ENCODE measurements at regions not wholly inside any gene's neighbourhood (a gene's known extent, or its start where the extent isn't known, plus 50 kb on each side); places are given as distances from the start of the nearest gene placed in this dataset.

DNA sequence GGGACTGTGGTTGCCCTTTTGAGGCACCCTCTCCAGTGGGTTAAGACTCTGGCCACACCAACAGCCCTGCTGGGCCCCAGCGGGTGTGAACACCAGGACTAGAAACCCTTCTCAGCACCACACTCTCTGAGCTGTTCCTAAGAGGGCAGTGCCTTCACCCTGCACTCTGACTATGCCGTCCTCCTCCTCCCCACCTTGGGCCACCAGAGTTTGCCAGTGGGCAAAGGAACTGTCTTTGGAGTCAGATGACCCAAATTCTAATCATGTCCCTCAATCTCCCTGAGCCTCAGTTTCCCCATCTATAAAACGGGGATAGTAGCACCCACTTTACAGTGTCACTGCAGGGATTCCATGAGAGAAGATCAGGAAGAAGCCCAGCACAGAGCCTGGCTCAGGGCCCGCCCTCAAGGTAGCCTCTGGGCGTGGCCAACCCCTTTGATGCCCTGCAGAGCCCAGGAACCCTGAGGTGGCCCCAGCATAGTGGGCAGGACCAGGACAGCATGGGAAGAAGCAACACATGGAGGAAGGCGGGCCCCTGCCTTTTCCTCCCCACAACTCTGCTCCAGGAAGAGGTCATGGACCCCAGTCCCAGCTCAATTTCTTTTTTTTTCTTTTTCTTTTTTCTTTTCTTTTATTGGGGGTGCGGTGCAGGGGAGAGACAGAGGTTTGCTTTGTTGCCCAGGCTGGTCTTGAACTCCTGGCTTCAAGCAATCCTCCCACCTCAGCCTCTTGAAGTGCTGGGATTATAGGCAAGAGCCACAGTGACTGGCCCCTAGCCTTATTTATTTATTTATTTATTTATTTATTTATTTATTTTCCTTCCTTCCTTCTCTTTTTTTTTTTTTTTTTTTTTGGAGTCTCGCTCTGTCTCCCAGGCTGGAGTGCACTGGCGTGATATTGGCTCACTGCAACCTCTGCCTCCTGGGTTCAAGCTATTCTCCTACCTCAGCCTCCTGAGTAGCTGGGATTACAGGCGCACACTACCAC, 115.7 kb upstream of the LINGO1 start:
- no peak overlapping the region for H3K4me3 ChIP-seq (ENCODE audit: low read depth, low read length)
- TF ChIP-seq, protein P1, sequence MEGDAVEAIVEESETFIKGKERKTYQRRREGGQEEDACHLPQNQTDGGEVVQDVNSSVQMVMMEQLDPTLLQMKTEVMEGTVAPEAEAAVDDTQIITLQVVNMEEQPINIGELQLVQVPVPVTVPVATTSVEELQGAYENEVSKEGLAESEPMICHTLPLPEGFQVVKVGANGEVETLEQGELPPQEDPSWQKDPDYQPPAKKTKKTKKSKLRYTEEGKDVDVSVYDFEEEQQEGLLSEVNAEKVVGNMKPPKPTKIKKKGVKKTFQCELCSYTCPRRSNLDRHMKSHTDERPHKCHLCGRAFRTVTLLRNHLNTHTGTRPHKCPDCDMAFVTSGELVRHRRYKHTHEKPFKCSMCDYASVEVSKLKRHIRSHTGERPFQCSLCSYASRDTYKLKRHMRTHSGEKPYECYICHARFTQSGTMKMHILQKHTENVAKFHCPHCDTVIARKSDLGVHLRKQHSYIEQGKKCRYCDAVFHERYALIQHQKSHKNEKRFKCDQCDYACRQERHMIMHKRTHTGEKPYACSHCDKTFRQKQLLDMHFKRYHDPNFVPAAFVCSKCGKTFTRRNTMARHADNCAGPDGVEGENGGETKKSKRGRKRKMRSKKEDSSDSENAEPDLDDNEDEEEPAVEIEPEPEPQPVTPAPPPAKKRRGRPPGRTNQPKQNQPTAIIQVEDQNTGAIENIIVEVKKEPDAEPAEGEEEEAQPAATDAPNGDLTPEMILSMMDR (IDR thresholded peaks at IDR 0.05; ENCODE audit: insufficient read depth, low read depth, low read length, missing control alignments): no peak
- DNase-seq (ENCODE audit: low read depth): no peak

DNA sequence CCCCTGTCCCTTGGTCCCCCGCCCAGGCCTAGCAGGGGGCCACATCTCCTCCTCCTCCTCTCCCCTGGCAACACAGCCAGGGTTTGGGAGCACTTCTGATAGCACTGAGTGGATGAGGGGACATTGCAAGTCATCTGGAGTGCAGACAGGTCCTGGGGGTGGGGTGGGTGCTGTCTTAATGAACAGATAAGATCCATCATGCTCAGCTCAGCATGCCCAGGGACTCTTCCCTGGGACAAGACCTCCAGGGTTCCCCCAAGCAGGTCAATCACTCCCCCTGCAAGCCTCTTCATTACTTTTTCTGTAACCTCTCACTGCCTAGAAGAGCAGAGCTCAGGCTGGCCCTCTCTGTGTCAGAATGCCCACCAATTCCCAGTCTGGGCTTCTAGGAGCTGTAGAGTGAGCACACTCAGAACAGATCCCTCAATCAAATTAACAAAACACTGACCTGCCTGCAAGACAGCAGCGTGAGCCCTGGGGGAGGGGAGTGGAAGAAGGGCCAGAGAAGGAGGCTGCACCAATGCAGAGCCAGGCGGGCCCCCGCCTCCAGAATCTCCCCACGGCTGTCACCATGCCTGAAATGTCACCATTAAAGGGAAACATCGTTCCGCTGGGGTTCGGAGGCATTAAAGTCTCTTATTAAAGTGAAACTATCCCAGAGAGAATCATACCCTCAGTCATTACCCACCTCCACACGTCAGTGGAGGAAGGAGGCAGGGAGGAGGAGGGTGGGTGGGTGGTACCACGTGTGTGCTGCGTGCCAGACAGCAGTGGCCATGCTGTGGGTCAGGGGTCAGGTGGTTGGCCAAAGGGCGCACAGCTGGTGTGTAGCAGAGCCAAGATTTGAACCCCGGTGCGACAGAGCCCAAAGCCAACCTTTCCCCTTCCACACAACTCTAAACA, 114.7 kb upstream of the LINGO1 start:
- H3K4me3 ChIP-seq (ENCODE audit: low read depth, low read length): no peak overlapping the region
- DNase-seq (ENCODE audit: low read depth): no peak
- TF ChIP-seq, protein P1 (IDR thresholded peaks at IDR 0.05; ENCODE audit: insufficient read depth, low read depth, low read length, missing control alignments): no peak

DNA sequence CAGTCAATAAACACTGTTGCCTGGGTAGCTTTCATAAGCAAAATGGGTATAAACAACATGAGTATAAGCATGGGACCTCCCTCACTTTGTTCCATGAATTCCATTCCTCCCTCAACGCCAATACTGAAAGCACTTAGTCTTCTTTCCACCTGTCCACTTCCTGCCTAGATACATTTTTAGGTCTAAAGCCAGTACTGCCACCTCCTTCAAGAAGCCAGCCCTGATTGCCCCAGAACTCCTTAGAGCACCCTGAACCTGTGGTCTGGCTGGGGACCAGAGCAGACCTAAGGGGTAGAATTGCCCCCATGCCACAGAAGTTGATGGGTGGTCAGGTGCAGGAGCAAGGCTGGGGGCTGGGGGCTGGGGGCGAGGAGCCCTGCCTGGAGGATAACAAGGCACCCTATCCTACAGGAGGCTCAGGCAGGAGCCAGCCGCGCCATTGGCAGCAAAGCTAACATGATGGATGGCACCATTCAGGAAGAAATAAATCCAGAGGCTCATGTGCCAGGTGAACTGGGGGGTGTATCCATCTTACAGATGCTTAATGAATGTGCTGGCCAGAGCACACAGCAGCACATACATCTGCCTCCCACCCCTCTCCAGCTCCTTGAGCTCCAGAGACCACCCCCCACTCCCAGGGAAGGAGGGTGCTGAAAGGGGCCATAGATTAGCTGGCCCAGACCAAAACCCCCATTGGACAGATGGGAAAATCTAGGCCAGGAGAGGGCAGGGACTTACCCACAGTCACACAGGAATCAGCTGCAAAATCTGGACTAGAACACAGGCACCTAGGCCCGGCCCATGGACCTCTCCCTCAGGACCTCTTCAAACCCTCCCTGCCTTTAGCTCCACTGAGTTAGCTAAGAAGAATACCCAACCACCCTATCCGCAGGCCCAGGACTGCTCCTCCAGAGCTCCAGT, 113.8 kb upstream of the LINGO1 start:
- no peak for DNase-seq (ENCODE audit: low read depth)
- no peak overlapping the region for H3K4me3 ChIP-seq (ENCODE audit: low read depth, low read length)
- TF ChIP-seq, protein P1 (IDR thresholded peaks at IDR 0.05; ENCODE audit: insufficient read depth, low read depth, low read length, missing control alignments): no peak

DNA sequence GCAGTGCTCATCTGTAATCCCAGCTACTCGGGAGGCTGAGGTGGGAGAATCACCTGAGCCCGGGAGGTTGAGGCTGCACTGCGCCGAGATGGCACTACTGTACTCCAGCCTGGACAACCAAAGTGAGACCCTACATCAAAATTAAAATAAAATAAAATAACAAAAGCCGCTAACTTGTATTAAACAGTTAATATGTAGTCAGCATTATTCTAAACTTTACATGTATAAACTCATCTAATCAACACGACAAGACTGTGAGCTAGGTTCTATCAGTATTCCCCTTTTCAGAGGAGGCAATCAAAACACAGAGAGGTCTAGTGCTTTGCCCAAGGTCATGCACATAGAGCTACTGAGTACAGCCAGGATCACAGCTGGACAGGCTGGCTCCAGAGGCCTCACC, 111.7 kb upstream of the LINGO1 start:
- no peak overlapping the region for H3K4me3 ChIP-seq (ENCODE audit: low read depth, low read length)
- TF ChIP-seq, protein P1 (IDR thresholded peaks at IDR 0.05; ENCODE audit: insufficient read depth, low read depth, low read length, missing control alignments): no peak
- DNase-seq (ENCODE audit: low read depth): no peak

DNA sequence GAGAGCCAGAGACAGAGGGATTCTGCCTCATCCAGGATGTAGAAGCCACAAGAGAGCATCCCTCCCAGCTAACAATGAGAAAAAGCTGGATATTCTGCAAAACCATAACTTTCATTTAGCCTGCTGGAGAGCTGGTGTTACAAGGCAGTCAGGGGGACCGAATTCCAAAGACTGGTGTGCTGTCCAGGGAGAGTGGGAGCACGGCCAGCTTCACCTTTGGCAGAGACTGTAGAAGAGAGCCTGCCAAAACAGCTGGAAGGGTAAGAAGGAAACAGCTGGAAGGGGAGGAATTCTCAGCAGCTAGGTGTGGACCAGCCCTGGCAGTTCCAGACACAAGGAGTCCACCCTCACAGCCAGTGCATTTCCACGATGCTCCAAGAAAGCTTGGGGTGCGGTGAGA, 109.9 kb upstream of the LINGO1 start:
- no peak for DNase-seq (ENCODE audit: low read depth)
- TF ChIP-seq, protein P1 (IDR thresholded peaks at IDR 0.05; ENCODE audit: insufficient read depth, low read depth, low read length, missing control alignments): no peak
- no peak overlapping the region for H3K4me3 ChIP-seq (ENCODE audit: low read depth, low read length)

DNA sequence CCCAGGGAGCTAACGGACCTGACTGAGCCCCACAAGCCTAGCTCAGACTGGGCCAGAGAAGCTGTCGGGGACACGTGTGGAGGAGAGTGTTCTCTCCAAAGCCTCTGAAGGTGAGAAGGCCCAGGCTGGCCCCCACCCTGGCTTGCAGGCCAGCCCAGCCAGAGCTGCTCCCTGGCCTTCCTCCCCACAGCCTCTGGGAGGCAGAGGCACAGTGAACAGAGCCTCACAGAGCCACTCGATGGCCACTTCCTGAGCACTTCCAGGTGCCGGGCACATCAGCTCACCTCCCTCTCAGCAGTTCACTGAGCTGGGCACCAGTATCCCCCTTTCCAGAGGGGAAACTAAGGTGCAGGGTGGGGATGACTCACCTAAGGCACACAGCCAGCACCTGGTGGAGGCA, 109.4 kb upstream of the LINGO1 start:
- TF ChIP-seq, protein P1 (IDR thresholded peaks at IDR 0.05; ENCODE audit: insufficient read depth, low read depth, low read length, missing control alignments): no peak
- DNase-seq (ENCODE audit: low read depth): no peak
- H3K4me3 ChIP-seq (ENCODE audit: low read depth, low read length): no peak overlapping the region

All from GM12865 (cell line).